Stomach (tissue), 8 donors: ENCODE measurements at regions not wholly inside any gene's neighbourhood (a gene's known extent, or its start where the extent isn't known, plus 50 kb on each side); places are given as distances from the start of the nearest gene placed in this dataset.

ENCODE experiments used
- DNase-seq, 2 donors: peaks; one replicate each; pipeline versions ENCODE4 v3.0.0 to v3.0.0-alpha.2; 2013 to 2019
- H3K27ac ChIP-seq, 5 donors: fragments of 200-600 bp in 4 of 5; sonication (generic) in 4 of 5; one replicate each; pipeline ENCODE4 v1.5.1; 2013 to 2019; ENCODE audit warnings: mild to moderate bottlenecking in 1 of 5, moderate library complexity in 1 of 5
- H3K27me3 ChIP-seq, 3 donors: fragments of 200-600 bp; sonication (generic); one replicate each; pipeline ENCODE4 v1.5.1; 2017 to 2019; ENCODE audit warnings: mixed run types in 1 of 3
- H3K36me3 ChIP-seq, 4 donors: fragments of 200-600 bp; sonication (generic); 1 replicate in 3 of 4; 2 replicates in 1 of 4; pipeline ENCODE4 v1.5.1; 2016 to 2019
- H3K4me1 ChIP-seq, 4 donors: fragments of 200-600 bp; sonication (generic); one replicate each; pipeline ENCODE4 v1.5.1; 2016 to 2019
- H3K4me3 ChIP-seq, 4 donors: fragments of 200-600 bp; sonication (generic) in 3 of 4; one replicate each; pipeline ENCODE4 v1.5.1; 2016 to 2019; ENCODE audit warnings: mild to moderate bottlenecking in 1 of 4
- H3K9me3 ChIP-seq, 4 donors: fragments of 200-600 bp; sonication (generic); one replicate each; pipeline ENCODE4 v1.5.1; 2016 to 2019
- EP300 ChIP-seq: sonication (generic); formaldehyde crosslinking; IDR thresholded peaks from one replicate; pipeline ENCODE4 v1.6.1; 2017; ENCODE audit warnings: antibody characterized with exemption
- POLR2A ChIP-seq, 4 donors: fragments of 450-650 bp; IDR thresholded peaks; one replicate each; pipeline ENCODE4 v1.6.1; 2016; ENCODE audit warnings: antibody characterized with exemption in 4 of 4, control low read depth in 2 of 4, mild to moderate bottlenecking in 1 of 4, moderate library complexity in 1 of 4
- POLR2AphosphoS5 ChIP-seq, 3 donors: sonication (generic); formaldehyde crosslinking; IDR thresholded peaks; one replicate each; pipeline ENCODE4 v1.6.1; 2016; ENCODE audit warnings: antibody characterized with exemption in 3 of 3
- WGBS, 5 donors: extraction: QIAGEN DNeasy Blood & Tissue Kit in 3 of 5; methylation state at CpG; one replicate each; pipeline versions ENCODE4 v1.1.5 to v1.1.7; 2013 to 2018; 5-methylcytosine and 5-hydroxymethylcytosine counted together
- intact Hi-C: fragments of 100-400 bp; cut with DNase I; formaldehyde crosslinking; loops from one replicate; pipeline ENCODE4 v1.15.1; 2023; ENCODE audit warnings: low total_unique reads
- TF ChIP-seq, protein P1 (sequence below), 7 experiments: fragments of 450-650 bp in 4 of 7; fragments of 200-600 bp in 3 of 7; sonication (generic) in 3 of 7; IDR thresholded peaks; one replicate each; pipeline ENCODE4 v1.5.1; 2016 to 2019; ENCODE audit warnings: antibody characterized with exemption in 7 of 7, control low read depth in 2 of 7, mild to moderate bottlenecking in 1 of 7
- donor health status: healthy with polysubstance abuse.
- donor health status: Bipolar disorder and iron deficiency.
- donor health status: healthy.

DNA sequence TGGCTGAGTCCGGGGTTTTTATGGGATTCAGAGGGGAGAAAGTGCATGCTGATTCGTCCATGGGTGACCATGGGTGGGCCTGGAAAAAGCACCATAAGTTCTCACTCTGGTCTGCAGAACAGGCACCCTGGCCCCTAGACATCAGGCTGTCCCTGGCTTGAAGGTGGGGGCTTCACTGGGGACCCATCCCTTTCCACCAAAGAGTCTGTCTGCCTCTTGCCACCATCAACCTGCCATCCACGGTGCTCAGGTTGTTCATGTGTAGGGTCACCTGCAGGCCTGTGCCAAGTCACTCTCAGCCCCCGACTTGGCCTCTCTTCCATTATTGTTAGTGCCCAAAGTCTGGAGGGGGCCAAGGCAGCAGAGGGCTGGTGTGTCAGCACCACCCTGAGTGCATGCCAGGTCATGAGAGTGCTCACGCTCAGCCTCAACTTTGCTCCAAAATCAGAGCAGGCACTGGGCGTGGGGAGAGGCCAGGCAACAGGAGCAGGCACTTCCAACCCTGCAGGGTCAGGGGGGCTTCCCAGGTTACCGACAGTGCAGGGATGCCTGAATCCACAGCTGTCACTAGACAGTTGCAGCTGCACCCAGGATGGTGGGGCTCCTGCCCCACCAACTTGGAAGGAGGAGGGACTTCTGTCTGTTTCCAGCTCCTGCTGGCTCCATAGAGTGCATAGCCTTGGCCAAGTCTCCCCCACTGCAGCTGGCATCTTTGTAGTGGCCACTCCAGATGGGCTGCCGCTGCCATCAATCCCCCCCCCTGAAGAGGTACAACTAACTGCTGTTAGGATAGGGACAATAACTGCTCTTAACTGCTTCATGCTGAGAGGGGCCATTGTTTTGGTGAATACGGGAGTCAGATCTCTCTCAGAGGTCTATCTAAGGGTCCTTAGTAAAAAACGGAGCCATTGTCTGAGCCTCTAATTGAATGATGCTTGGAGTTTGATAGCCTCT lies 209.3 kb downstream of the AKAIN1 start:
- intact Hi-C loops = no loop called here
- no peak for DNase-seq
- 64 to 77% (median 72%) methylated on average over 8 to 10 of the region's 10 CpGs for WGBS, 5 donors
- no peaks in the 10 kb centered on the region for H3K27me3 ChIP-seq
- peaks cover 3 to 49% (median 12%) of the 10 kb centered on the region in 4 donors for H3K9me3 ChIP-seq
- no peak overlapping the region for H3K27ac ChIP-seq
- no peak overlapping the region for H3K4me3 ChIP-seq
- no peaks in the 10 kb centered on the region for H3K4me1 ChIP-seq
- H3K36me3 ChIP-seq = no peaks in the 10 kb centered on the region
- TF ChIP-seq, protein P1, sequence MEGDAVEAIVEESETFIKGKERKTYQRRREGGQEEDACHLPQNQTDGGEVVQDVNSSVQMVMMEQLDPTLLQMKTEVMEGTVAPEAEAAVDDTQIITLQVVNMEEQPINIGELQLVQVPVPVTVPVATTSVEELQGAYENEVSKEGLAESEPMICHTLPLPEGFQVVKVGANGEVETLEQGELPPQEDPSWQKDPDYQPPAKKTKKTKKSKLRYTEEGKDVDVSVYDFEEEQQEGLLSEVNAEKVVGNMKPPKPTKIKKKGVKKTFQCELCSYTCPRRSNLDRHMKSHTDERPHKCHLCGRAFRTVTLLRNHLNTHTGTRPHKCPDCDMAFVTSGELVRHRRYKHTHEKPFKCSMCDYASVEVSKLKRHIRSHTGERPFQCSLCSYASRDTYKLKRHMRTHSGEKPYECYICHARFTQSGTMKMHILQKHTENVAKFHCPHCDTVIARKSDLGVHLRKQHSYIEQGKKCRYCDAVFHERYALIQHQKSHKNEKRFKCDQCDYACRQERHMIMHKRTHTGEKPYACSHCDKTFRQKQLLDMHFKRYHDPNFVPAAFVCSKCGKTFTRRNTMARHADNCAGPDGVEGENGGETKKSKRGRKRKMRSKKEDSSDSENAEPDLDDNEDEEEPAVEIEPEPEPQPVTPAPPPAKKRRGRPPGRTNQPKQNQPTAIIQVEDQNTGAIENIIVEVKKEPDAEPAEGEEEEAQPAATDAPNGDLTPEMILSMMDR (IDR thresholded peaks at IDR 0.05) = no peak
- no peak for TF ChIP-seq POLR2A (IDR thresholded peaks at IDR 0.05)
- TF ChIP-seq EP300 = no peak
- no peak for TF ChIP-seq POLR2AphosphoS5 (IDR thresholded peaks at IDR 0.05)

DNA sequence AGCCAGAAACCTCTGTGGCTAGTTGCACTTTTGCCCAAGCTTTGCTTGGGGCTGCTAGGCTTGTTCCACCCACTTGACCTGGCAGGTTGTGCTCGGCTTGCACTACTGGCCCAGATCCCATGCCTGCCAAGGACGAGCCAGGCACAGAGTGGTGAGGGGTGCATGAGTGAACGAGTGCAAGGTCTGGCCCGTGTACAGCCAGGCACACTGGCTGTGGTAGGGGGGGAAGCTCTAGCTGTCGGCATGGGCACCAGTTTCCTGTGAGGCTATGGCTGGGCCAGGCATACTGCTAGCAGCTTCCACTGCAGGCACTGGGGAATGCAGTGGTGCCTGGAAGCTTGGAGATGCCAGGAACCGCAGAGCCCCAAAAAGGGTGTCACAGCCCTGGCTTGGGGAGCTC lies 210.4 kb downstream of the AKAIN1 start:
- no peak for DNase-seq
- no peaks in the 10 kb centered on the region for H3K4me1 ChIP-seq
- H3K4me3 ChIP-seq = no peak overlapping the region
- WGBS, 5 donors = 67 to 81% (median 76%) methylated on average over 6 of the region's 6 CpGs
- no peak overlapping the region for H3K27ac ChIP-seq
- H3K9me3 ChIP-seq = peaks cover 0 to 49% (median 3%) of the 10 kb centered on the region in 4 donors
- no peak for TF ChIP-seq POLR2A (IDR thresholded peaks at IDR 0.05)
- TF ChIP-seq, protein P1 (IDR thresholded peaks at IDR 0.05) = no peak
- TF ChIP-seq POLR2AphosphoS5 (IDR thresholded peaks at IDR 0.05) = no peak
- TF ChIP-seq EP300 = no peak
- no peaks in the 10 kb centered on the region for H3K36me3 ChIP-seq
- no peaks in the 10 kb centered on the region for H3K27me3 ChIP-seq
- intact Hi-C loops = no loop called here

DNA sequence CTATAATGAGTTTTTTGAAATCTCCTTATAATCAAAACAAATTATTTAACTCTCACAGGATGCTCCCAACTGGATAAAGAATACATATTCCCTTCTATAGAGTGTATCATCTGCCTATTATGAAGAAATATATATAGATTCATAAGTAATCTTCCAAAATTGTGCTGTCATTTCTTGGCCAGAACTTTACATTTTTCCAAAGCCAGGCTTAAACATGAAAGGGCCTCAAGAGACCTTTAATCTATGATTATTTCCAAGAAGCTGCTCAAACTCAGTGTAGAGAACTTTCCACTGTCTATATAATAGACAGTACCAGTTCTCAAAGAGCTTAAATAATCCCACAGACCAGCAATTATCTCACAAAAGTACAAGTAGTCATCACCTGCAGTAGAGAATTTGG lies 211.0 kb downstream of the AKAIN1 start:
- H3K9me3 ChIP-seq = peaks cover 0 to 53% (median 5%) of the 10 kb centered on the region in 4 donors
- no peaks in the 10 kb centered on the region for H3K27me3 ChIP-seq
- H3K36me3 ChIP-seq = no peaks in the 10 kb centered on the region
- no peaks in the 10 kb centered on the region for H3K4me1 ChIP-seq
- DNase-seq = no peak
- no peak overlapping the region for H3K4me3 ChIP-seq
- TF ChIP-seq EP300 = no peak
- TF ChIP-seq POLR2A (IDR thresholded peaks at IDR 0.05) = no peak
- no peak for TF ChIP-seq POLR2AphosphoS5 (IDR thresholded peaks at IDR 0.05)
- TF ChIP-seq, protein P1 (IDR thresholded peaks at IDR 0.05) = no peak
- intact Hi-C loops = no loop called here
- H3K27ac ChIP-seq = no peak overlapping the region

DNA sequence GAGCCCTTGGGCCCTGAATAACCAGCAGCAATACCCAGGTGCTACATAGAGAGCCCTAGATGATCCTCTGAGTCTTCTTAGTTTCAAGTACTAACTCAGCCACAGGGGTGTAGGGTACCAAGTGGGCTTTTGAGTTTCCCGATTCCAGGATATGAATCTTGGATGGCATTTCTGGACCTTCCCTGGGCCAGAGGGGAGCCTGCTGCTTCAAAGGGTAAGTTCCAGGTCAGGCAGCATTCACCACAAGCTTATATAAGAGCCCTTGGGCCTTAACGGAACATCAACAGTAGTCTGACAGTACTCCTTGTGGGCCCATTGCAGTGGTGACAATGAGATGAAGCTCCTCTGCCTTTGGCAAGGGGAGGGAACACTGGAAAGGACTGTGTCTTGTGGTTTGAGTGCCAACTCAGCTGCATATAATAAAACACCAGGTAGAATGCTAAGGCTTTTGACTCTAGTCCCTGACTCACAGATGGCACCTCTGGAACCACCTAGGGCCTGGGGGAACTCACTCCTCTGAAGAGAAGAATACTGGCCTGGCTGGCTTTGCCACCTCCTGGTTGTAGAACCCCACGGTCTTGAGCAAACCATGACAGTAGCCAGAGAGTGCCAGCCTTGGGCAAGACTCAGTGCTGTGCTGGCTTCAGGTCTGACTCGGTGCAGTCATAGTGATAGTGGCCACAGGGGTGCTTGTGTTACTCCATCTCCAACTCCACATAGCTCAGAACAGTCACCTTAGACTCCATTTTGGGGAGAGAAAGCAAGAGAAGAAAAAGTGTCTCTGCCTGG lies 235.7 kb downstream of the AKAIN1 start:
- no peak for DNase-seq
- Histone ChIP-seq H3K27me3 (no peaks in the 10 kb centered on the region), H3K27ac (no peak overlapping the region), H3K4me1 (no peaks in the 10 kb centered on the region), H3K36me3 (no peaks in the 10 kb centered on the region), H3K4me3 (no peak overlapping the region), H3K9me3 (peaks cover 0 to 26% (median 7%) of the 10 kb centered on the region in 4 donors)
- 90 to 100% (median 92%) methylated on average over 1 to 4 of the region's 4 CpGs for WGBS, 5 donors
- no peak for TF ChIP-seq POLR2A (IDR thresholded peaks at IDR 0.05)
- no peak for TF ChIP-seq EP300
- TF ChIP-seq, protein P1 (IDR thresholded peaks at IDR 0.05) = no peak
- TF ChIP-seq POLR2AphosphoS5 (IDR thresholded peaks at IDR 0.05) = no peak
- intact Hi-C loops = no loop called here
